Choroid plexus epithelial cell (primary cell): ENCODE measurements at regions not wholly inside any gene's neighbourhood (a gene's known extent, or its start where the extent isn't known, plus 50 kb on each side); places are given as distances from the start of the nearest gene placed in this dataset.

Experiments used
- DNase-seq: peaks from one replicate; pipeline ENCODE4 v3.0.0-alpha.2; 2010; ENCODE audit warnings: low read depth
- H3K4me3 ChIP-seq: 2 replicates; pipeline ENCODE4 v1.5.1; 2011; ENCODE audit warnings: low read depth, mild to moderate bottlenecking, control low read depth, low read length, moderate library complexity
- CTCF ChIP-seq: conservative IDR thresholded peaks from 2 replicates; pipeline ENCODE4 v1.5.1; 2011; ENCODE audit warnings: low read depth, mild to moderate bottlenecking, control low read depth, inconsistent platforms, low read length, moderate library complexity

DNA sequence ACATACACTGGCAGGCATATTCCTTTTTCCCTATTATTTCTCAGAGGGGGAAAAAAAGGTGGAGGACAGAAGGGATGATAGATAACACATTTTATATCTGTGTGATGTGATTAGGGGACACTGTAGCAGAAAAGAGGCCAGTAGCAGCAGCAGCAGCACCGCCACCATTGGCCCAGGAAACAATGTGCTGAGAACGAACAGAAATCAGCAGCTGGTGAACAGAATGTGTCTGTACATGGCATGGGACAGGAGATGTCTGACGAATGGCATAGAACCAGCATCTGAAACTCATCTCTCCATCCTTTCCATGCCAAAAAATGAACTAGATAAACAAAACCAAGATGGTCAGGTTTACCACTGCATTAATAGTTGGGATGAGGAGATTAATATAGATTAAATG, 936.1 kb upstream of the ACVR2A start:
- no peak overlapping the region for H3K4me3 ChIP-seq
- DNase-seq = no peak
- TF ChIP-seq CTCF = no peak

DNA sequence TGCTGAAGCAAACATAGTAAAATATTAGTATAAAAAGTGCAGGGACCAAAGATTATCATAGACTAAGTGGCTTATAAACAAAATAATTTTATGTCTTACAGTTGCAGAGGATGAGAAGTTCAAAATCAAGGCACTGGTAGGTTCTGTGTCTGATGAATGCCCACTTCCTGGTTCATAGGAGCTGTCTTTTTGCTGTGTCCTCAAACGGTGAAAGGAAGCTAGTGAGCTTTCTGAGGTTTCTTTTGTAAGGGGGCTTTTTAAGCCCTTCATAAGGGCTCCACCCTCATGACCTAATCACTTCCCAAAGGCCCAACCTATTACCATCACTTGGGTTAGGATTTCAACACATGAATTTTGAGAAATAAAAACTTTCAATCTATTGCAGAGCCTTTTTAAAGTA, 946.7 kb upstream of the ACVR2A start:
- no peak overlapping the region for H3K4me3 ChIP-seq
- no peak for TF ChIP-seq CTCF
- DNase-seq = no peak

- TF ChIP-seq CTCF = no peak
- H3K4me3 ChIP-seq = no peak overlapping the region
- no peak for DNase-seq
Measured at GRCh38 chr2:146894514-146894913, 950.3 kb upstream of the ACVR2A start.

DNA sequence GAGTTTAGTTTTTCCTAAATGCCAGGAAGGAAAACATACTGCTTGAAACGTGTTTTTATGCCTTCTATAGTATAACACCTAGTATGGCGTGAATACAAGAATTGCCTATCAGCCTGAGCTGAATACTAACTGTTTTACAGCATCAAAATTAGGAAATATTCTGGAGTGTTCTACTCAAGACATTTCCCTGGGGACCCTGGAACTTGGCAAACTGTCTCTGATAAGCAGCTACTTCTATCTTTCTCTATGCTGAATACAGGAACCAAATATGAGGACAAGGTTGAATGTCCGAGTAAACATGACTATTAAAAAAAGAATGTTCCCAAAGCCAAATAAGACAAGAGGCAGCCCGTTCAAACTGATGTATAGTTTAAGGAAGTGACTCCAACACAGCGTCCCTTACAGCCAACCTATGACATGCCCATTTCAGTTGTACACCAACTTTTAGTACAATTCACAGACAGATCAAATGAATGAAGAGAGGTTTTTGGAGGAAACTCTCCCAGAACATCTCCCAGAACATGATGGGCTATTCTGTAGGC, 951.3 kb upstream of the ACVR2A start:
- H3K4me3 ChIP-seq = no peak overlapping the region
- peak; percentile 23 for DNase-seq
- no peak for TF ChIP-seq CTCF

GRCh38 chr2:146890491-146890890, 954.3 kb upstream of the ACVR2A start:
- TF ChIP-seq CTCF = no peak
- no peak for DNase-seq
- H3K4me3 ChIP-seq = no peak overlapping the region

GRCh38 chr2:146879882-146880281, 964.9 kb upstream of the ACVR2A start:
- peak; percentile 12 for DNase-seq
- no peak for TF ChIP-seq CTCF
- no peak overlapping the region for H3K4me3 ChIP-seq

DNA sequence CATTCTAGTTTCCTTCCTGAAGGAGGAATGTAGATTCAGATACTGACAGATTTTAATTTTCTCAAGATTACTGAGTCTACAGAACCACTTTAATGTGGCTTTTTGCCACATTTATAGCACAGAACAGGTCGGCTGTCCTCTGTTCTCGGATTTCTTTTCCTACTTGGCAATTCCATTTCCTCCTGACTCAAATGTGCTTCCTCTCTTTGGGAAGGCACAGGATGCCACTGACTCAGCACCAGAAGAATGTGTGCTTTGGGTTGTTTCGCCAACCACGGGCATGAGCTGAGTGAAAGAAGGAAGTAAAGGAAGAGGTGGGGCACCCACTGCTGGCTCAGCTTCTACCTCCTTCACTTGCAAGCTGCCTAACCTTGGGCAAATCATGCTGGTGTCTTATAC, 970.6 kb upstream of the ACVR2A start:
- no peak overlapping the region for H3K4me3 ChIP-seq
- peak; percentile 37 for DNase-seq
- no peak for TF ChIP-seq CTCF
